HEK293T (cell line): ENCODE measurements at regions not wholly inside any gene's neighbourhood (a gene's known extent, or its start where the extent isn't known, plus 50 kb on each side); places are given as distances from the start of the nearest gene placed in this dataset.

Source experiments
- BHLHE40 ChIP-seq: fragments of 450-650 bp; IDR thresholded peaks from 2 replicates; pipeline ENCODE4 v1.6.1; 2016; ENCODE audit warnings: mild to moderate bottlenecking, moderate library complexity, borderline replicate concordance
- ELF4 ChIP-seq: fragments of 450-650 bp; IDR thresholded peaks from 2 replicates; pipeline ENCODE4 v1.6.1; 2017; ENCODE audit warnings: antibody characterized with exemption
- FOXA1 ChIP-seq: fragments of 450-650 bp; IDR thresholded peaks from 2 replicates; pipeline ENCODE4 v1.6.1; 2016; ENCODE audit warnings: mild to moderate bottlenecking
- FOXK2 ChIP-seq: fragments of 450-650 bp; IDR thresholded peaks from 2 replicates; pipeline ENCODE4 v1.6.1; 2016; ENCODE audit warnings: mild to moderate bottlenecking
- FOXM1 ChIP-seq: fragments of 450-650 bp; IDR thresholded peaks from 2 replicates; pipeline ENCODE4 v1.6.1; 2017; ENCODE audit warnings: mild to moderate bottlenecking, borderline replicate concordance
- HDGF ChIP-seq: fragments of 450-650 bp; IDR thresholded peaks from 2 replicates; pipeline ENCODE4 v1.6.1; 2017; ENCODE audit warnings: antibody characterized with exemption, borderline replicate concordance
- L3MBTL2 ChIP-seq: fragments of 450-650 bp; conservative IDR thresholded peaks from 2 replicates; pipeline ENCODE4 v1.6.1; 2016; ENCODE audit warnings: mild to moderate bottlenecking
- NFRKB ChIP-seq: fragments of 450-650 bp; IDR thresholded peaks from 2 replicates; pipeline ENCODE4 v1.6.1; 2016; ENCODE audit warnings: mild to moderate bottlenecking, moderate library complexity
- SP1 ChIP-seq: fragments of 450-650 bp; IDR thresholded peaks from 2 replicates; pipeline ENCODE4 v1.6.1; 2017
- SUZ12 ChIP-seq: fragments of 450-650 bp; IDR thresholded peaks from 2 replicates; pipeline ENCODE4 v1.6.1; 2016; ENCODE audit warnings: mild to moderate bottlenecking
- TARDBP ChIP-seq: fragments of 450-650 bp; IDR thresholded peaks from 2 replicates; pipeline ENCODE4 v1.6.1; 2016
- ZNF384 ChIP-seq: fragments of 450-650 bp; IDR thresholded peaks from 2 replicates; pipeline ENCODE4 v1.6.1; 2016
- TF ChIP-seq, protein P1 (sequence below): fragments of 450-650 bp; IDR thresholded peaks from 2 replicates; pipeline ENCODE4 v1.6.1; 2016

DNA sequence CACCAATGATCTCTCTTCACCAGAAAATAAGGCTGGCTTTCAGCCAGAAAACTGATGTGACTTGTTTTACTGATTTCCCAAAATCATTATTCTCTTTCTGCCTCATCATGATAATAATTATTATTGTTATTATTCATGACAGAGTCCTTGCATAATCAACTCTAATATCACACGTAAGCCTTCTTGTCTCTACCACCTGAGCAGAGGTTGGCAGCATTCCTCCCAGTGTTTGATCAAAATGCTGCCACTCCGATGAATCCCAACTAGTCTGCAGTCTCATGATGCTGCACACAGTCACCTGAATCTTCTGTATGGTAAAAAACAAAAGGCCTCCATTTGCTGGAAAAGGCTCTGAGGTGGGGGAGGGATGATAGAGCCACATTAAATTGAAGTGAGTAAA lies 105.7 kb upstream of the PLEKHG7 start:
- TF ChIP-seq SP1: no peak
- no peak for TF ChIP-seq FOXA1
- TF ChIP-seq FOXM1: no peak
- TF ChIP-seq NFRKB: no peak
- no peak for TF ChIP-seq L3MBTL2
- no peak for TF ChIP-seq ZNF384
- no peak for TF ChIP-seq TARDBP
- TF ChIP-seq, protein P1, sequence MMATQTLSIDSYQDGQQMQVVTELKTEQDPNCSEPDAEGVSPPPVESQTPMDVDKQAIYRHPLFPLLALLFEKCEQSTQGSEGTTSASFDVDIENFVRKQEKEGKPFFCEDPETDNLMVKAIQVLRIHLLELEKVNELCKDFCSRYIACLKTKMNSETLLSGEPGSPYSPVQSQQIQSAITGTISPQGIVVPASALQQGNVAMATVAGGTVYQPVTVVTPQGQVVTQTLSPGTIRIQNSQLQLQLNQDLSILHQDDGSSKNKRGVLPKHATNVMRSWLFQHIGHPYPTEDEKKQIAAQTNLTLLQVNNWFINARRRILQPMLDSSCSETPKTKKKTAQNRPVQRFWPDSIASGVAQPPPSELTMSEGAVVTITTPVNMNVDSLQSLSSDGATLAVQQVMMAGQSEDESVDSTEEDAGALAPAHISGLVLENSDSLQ: no peak
- TF ChIP-seq SUZ12: no peak
- TF ChIP-seq BHLHE40: no peak
- TF ChIP-seq ELF4: no peak
- no peak for TF ChIP-seq HDGF
- TF ChIP-seq FOXK2: no peak
